ENCODE measurements at regions not wholly inside any gene's neighbourhood (a gene's known extent, or its start where the extent isn't known, plus 50 kb on each side); places are given as distances from the start of the nearest gene placed in this dataset.

DNA sequence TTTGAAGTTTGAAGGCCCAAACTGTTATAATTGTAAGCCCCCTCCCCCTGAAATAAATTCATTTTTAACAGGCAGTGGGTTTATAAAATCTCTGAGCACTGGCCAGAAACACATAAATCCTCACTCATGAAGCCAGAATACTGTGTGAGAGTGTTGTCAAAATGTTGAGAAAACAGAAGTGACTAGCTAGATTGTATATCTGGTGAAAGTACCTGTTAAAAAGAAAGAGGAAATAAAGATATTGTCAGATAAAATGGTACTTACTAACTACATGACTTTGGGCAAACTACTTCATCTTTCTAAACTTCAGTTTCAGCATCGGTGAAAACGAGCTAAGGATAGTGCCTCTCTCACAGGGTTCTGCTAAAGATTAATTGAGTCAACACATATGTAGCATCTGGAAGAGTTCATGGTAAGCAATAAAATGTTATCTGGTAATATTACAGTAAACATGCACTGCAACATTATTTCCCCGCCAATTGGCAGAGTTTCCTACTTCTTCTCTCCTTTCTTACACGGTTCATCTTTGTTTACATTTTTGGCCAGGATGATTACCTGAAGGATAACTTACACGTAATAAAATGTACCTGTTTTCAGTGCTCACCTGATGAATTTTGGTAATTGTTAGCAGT, 202.5 kb upstream of the CHRM2 start:
- DNase-seq (ENCODE audit: low read depth in 1 of 2, low spot score in 1 of 2): no peak

DNA sequence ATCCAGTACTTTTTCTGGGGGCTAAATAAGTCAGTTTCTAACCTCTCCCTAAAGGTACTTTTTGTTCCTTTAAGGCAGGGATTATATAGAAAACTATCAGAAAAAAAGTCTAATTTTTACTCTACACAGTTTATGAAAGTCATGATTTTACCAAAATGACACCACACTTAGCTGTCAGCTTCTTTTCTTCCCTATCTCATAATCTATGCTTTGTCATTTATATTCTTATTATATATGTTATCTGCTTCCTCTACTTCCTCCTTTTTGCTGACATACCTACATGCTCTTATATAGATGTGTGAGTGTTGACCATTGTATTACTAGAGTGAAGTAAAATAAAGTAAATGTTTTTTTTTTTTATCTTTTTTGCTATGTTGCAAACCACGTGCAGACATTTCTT, 203.9 kb upstream of the CHRM2 start:
- no peak for DNase-seq (ENCODE audit: low read depth in 1 of 2, low spot score in 1 of 2)

DNA sequence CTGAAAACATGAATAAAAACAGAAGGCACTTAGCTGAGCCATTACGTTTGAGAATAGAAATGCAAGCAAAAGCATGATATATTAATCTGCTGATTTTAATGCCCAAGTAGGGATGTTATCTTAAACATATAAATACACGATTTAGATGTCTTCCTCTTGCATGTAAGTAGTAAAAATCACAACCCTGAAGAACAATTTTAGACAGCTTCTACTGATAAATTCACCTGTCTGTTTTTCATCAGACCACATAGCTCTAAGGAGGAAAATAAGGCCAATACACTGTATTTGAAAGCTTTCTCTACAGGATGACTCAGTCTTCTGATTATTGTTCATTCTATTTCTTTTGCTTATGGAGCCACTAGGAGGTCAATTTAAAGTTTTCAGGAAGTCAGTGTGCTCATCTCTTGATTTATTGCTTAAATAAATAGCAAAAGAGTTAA, 210.9 kb upstream of the CHRM2 start:
- DNase-seq (ENCODE audit: low read depth in 1 of 2, low spot score in 1 of 2): no peak

DNA sequence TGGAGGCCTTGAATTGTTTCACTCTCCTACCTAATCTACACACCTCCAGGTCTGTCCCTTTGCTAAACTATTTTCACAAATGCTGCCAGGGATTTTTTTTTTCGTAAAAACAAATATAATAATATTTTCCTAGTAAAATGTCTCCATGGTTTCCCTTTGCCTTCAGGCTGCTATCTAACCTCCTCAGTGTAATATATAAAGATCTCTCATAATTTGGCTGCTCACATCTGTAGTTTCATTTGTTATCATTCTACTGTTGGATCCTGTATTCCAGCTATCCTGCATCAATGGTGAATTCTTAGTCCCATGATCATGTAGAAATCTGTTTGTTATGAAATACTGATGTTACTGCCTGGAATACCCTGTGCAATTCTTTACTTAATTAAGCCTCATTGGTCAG, 211.9 kb upstream of the CHRM2 start:
- DNase-seq (ENCODE audit: low read depth in 1 of 2, low spot score in 1 of 2): no peak

DNA sequence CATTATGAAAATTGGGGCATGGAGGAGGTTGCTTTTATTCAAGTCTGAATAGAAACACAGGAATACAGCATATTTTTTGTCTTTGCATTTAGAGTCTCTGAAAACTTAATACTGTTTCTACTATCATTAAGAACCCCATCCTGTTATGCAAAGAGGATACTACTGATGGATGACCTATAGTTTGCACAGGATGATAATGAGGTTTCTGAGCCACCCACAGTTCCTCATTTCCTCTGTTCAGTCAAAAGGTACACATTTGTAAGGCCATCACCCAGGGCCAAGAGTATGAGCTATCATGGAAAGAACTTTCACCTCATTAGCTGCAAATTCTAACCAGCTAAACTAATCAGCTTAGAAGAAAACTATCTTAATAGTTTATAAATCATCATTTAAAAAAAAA, 213.0 kb upstream of the CHRM2 start:
- DNase-seq (ENCODE audit: low read depth in 1 of 2, low spot score in 1 of 2): no peak

DNA sequence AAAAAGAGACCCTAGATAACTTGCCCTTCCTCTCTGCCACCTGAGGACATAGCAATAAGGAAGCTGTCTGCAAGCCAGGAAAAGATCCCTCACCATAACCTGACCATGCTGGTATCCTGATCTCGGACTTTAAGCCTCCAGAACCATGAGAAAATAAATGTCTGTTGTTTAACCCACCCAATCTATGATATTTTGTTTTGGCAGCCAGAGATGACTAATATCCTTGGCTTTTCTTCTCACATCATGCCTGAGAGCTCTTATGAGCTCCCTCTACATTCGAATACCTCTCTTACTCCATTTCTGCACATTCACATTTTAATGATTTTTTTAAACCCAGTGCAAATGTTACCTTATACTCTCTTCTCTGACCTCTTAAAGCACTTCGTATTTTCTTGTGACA, 214.0 kb upstream of the CHRM2 start:
- no peak for DNase-seq (ENCODE audit: low read depth in 1 of 2, low spot score in 1 of 2)

DNA sequence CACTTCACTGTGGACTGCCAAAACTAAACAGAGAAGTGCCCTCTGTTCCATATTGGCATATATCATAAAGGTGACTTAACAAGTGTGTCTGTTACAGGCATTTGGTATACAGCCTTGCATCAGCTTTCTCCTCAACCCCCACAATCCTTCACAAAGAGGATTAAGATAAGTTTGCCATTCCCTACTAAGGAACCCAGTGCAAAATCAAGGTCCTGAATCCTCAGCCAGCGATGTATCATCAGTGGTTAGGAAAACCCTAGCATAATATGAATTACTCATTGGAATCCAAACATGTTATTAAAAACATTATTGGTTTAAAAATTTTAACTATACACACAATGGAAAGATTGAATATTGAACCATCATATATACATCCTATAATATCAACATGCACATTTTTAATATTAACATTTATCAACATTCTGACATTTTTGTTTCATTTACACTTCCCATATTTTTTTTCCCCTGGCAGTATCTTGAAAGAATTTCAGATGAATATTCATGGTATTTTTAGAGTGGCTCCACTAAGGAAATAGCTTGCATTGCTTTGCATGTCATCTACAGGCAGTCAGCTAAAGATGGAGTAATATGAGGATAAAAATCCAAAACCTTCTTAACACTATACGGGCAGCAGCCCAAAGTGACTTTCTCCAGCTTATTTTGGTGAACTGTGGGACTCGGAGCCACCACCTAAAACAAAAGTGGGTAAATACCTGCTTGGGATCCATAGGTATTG, 215.6 kb upstream of the CHRM2 start:
- DNase-seq (ENCODE audit: low read depth in 1 of 2, low spot score in 1 of 2): no peak

DNA sequence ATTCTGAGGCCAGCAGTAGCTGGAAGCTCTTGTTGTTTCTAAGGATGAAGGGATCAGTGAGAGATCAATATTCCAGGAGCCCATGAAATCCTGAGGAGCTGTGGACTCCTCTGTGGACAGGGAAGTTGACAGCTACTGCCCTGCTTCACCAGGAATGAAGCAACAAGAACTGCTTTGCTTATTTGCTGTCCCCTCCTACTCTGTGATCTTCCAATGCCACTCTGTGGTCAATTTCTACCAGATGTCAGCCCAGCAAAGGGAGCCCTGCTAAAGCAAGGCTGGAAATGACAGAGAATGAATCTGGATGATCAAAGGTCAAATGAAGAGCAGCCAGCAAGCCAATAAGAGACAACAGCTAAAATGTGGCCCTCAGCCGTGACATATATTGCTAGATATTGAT, 227.5 kb upstream of the CHRM2 start:
- DNase-seq (ENCODE audit: low read depth in 1 of 2, low spot score in 1 of 2): no peak

DNA sequence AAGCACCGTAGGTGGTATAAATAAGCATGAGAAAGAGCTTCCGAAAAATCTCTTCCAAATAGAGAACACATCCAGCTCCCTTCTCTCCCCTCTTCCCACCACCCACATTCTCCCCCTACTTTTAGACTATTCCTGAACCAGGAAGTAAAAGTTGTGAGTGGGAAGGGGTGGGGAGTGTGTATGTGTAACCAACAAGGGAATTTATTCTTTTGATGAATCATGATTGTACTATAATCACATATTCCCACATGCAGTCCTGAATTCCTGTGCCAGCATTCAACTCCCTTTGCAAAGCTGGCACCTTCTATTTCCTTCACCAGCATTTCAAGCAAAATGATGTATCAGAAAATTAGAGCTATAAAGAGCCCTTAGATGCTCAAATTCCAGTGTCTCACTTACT, 230.6 kb upstream of the CHRM2 start:
- no peak for DNase-seq (ENCODE audit: low read depth in 1 of 2, low spot score in 1 of 2)

DNA sequence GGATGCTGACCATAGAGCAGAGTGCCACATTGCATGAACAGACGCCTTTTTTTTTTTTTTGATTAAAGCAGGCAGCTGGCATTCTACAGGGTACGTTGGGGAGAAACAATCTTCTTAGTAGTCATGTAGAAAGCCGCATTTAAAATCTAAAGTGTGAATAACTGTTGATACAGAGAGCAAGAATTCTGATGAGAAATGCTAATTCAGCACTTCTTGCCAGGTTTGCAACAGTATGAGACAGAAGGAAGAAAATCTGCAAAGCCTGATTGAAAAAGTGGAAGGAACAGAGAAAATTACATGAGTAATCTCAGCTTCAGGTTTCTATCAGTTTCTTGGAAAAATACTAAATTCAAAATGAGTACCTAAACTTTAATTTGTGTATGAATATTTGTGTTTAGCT, 232.7 kb upstream of the CHRM2 start:
- no peak for DNase-seq (ENCODE audit: low read depth in 1 of 2, low spot score in 1 of 2)

DNA sequence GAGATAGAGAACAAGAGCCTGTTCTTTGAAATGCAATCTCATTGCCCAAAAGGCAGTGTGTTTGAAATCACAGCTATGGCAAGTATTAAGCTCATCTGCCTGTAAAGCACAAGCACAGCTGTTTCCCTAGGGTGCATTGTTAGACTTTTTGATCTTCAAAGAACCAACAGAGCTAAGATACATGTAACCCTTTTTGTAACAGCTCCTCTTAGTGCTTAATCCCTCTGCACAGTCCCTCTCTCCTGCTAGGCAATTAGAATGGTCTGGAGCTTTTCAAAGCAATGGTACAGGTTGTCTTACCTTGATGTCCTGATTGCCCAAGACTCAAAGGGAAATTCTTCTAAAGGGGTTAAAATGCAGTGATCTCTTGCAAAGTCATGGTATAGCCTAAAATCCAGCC, 249.6 kb upstream of the CHRM2 start:
- no peak for DNase-seq (ENCODE audit: low read depth in 1 of 2, low spot score in 1 of 2)

DNA sequence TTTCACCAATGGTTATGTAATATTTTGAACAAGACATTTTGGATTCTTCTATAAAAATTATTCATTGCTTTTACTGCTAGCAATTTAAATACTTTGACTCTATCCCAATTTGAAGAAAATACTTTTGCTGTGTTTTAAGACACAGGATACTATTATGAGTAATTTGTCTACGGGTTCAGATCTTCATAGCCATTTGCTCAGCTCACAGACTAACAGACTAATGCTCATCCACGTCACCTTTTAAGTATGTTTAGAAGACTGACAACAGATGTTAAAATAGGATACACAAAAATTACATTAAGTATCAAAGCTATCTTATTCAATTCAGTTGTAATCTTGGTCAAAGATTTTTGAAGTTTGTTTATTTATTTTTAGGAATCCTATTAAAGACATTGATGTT, 251.3 kb upstream of the CHRM2 start:
- no peak for DNase-seq (ENCODE audit: low read depth in 1 of 2, low spot score in 1 of 2)

DNA sequence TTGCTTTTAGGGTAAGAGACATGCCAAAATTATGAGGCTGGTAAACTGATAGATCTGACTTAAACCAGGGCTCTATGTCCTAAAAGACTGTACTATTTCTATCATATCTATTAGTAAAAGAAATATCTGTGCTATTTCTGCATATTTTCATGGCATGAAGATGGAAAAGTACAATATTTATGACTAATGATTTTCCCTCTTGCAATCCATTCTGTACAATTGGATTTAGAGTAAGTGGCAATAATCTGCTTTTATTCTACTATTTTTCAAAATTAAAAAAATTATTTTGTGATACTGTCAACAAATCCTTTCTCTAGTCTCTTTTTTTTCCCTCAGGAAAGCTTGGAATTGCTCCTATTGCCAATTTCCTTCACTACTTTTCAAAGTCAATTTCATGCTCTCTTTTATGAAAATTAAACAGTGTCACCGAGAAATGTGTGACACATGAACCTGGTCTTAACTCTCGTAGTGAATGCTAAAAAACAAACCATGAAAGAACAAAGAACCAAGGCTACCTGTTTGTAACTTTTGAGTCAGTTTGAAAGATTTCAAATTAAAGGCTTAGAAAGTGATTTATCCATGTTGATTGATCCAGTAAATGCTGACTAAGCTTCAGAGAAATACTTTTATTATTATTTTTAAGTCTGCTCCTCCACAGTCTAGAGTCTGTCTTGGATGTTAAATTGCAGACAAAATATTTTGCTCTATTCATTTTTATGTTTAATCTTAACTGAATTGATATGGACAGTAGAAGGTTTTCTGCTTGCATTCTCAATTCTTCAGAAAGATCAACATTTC, 262.7 kb upstream of the CHRM2 start:
- DNase-seq (ENCODE audit: low read depth in 1 of 2, low spot score in 1 of 2): no peak

DNA sequence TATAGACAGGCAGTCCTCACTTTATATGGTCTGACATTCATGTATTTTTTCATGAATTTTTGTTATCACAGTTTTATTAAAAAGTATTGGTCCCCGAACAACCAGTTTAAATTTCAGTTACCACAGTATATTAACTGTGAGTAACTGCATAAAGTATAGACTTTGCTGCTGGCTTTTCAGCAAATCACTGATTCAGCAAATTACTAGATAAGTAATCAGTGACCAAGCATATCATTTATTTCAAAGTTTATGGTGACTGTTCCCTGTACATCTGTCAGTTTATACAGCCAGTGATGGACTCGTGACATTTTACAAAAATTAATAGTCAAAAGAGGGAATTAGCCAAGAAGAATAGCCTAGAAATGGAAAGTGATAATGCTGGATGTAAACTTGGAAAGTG, 266.7 kb upstream of the CHRM2 start:
- DNase-seq (ENCODE audit: low read depth in 1 of 2, low spot score in 1 of 2): no peak

DNA sequence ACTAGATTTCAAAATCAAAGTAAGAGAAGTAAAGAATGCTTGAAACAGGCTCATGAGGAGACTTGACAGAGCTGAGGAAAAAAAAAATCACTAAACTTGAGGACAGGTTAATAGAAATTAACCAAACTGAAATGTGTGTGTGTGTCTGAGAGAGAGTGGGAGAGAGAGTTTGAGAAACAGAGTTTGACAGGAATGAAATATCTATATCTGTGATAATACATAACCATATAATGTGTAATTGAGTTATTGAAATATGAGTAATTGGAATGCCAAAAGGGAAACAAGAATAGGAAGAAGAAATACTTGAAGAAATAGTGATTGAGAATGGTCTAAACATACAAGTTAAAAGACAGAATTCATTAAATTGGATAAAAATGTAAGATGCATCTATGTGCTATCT, 268.0 kb upstream of the CHRM2 start:
- no peak for DNase-seq (ENCODE audit: low read depth in 1 of 2, low spot score in 1 of 2)

DNA sequence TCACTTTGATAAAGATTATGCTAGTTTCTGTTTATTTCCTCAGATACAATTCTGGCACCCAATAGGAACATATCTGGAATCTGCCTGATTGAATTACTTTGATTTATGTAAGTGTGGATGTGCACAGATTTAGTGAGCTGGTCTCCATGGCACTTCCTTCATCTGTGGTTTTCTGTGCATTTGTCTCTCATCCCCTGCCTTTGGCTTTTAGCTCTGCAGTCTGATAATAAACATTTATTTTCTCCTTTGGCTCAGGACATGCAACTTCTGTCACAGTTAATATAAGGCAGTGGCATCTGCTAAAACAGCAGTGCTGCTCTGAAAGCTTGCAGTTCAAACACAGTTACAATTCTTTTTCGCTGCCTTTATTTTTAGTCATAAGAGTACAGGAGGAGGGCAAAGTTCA, 273.7 kb upstream of the CHRM2 start:
- DNase-seq (ENCODE audit: low read depth in 1 of 2, low spot score in 1 of 2): no peak

DNA sequence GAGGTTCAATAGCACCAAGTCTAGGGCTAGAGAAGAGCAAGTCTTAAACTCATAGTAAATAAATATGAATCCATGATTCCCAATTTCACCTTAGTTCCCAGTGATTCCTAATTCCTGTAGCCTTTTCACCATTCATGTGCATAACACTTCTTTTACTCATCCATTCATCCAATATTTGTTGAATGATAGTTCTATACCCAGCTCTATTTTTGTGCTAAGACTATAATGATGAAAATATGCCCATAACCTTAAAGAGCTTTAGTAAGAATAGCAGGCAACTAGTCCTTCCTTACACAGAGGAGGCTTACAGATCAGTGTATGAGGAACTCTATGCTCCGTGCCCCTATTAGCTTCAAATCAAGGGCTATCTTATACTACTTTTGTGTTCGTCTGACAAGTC, 280.2 kb upstream of the CHRM2 start:
- no peak for DNase-seq (ENCODE audit: low read depth in 1 of 2, low spot score in 1 of 2)

DNA sequence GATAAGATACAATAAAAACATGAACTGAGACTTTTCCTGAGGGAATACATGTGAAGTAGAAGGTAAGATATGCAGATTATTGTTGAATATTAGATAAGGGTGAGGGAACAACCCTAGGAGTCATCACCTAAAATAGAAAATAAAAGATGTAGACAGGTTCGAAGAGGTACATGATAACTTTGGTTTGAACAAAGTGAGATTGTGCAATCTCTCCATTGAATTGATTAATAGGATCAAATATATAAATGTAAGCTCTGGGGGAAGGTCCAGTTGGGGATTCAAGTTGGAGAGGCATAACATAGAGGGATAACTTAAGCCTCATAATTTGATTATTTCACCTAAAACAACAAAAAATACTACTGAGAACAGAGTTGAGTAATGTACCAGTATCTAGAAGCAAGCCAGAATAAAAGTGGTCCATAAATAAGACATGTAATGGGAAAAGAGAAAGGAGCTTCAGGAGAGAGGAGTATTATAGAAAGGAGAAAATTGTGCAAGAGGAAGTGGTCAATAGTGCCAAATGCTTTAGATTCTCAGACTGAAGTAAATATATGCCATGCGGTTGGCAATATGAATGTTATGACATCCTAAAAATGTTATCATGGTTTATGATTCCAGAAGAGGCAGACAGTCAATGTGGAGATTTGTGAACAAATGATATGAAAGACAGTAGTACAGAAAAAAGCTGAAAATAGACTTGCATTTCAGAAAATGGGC, 282.3 kb upstream of the CHRM2 start:
- DNase-seq (ENCODE audit: low read depth in 1 of 2, low spot score in 1 of 2): no peak

DNA sequence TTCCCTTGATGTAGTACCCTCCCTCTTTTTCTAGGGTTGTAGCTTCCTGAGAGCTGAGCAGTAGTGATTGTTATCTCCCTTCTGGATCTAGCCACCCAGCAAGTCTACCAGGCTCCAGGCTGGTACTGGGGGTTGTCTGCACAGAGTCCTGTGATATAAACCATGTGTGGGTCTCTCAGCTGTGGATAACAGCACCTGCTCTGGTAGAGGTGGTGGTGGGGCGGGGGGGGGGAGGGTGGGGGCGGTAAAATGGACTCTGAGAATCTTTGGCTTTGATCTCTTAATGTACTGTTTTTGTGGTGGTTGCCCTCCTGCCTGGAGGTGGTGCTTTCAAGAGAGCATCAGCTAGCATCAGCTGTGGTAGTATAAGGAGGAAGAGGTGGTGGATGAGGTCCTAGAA, 302.0 kb upstream of the CHRM2 start:
- DNase-seq (ENCODE audit: low read depth in 1 of 2, low spot score in 1 of 2): no peak

DNA sequence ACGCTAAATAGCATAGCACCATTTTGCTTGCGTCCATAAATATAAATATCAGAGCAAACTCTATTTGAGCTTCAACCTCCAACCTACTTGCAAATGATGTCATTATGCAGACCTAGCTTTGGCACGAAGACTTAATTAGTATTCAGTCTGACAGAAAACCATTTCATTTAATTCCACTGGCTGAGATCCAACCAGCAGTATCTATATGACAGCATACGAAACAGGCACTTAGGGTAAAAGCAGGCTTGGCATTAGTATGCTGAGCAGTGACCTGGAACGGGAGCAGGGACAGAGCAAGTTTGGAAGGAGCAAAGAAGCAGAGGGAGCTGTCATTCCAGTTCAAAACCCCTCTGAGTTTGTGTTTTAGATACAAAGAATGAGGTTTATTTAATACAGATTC, 312.5 kb upstream of the CHRM2 start:
- no peak for DNase-seq (ENCODE audit: low read depth in 1 of 2, low spot score in 1 of 2)

DNA sequence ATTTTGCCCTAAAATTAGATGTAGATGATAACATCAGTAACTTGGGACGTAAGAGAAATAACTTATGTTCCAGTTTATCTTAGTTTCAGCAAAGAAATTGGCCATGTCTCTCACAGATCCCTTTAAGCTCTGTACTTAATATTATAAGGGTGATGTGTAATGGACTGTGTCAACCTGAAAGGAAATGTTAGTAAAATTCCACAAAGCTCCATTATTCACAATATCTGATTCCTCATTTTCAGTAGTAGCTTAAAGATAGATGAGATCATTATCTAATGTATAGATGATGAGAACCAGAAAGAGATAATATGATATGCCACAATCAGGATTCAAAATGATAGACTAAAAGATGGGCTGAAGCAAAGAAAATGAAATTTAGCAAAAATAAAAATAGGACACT, 316.8 kb upstream of the CHRM2 start:
- no peak for DNase-seq (ENCODE audit: low read depth in 1 of 2, low spot score in 1 of 2)

DNA sequence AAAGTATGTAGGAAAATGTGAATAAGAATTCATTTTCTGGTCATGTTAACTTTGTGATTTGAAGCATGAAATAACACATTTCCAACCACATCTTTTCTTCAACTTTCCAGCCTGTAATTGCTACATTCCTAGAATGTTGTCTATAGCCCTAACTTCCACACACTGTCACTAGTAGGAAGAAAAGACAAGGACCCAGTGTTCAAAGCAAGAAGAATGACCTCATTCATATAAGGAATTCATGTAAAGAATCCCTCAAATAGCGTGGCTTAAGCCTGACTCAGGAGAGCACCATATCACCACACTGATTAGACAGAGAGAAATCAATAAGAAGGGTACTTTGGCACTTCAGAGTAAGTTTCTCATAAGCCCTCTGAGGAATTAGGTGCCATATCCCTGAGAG, 318.7 kb upstream of the CHRM2 start:
- no peak for DNase-seq (ENCODE audit: low read depth in 1 of 2, low spot score in 1 of 2)
